ENCODE measurements at regions not wholly inside any gene's neighbourhood (a gene's known extent, or its start where the extent isn't known, plus 50 kb on each side); places are given as distances from the start of the nearest gene placed in this dataset.

GRCh38 chr17:28268610-28269313 lies 50.2 kb upstream of the TMEM97 start:
- H3K36me3 ChIP-seq (ENCODE audit: low read depth, low read length): no peaks in the 10 kb centered on the region
- no peaks in the 10 kb centered on the region for H3K79me2 ChIP-seq (ENCODE audit: low read length)
- H3K4me1 ChIP-seq (ENCODE audit: insufficient read depth, low read length): no peaks in the 10 kb centered on the region
- ChIA-PET POLR2A (ENCODE audit: unreplicated experiment) (no interaction called here), CTCF (no interaction called here)
- no peak overlapping the region for H3K4me2 ChIP-seq (ENCODE audit: low read length)
- no peaks in the 10 kb centered on the region for H4K20me1 ChIP-seq (ENCODE audit: low read length)
- no peaks in the 10 kb centered on the region for H3K27me3 ChIP-seq (ENCODE audit: low read length)
- H2AFZ ChIP-seq (ENCODE audit: low read length): no peak overlapping the region
- no TSS peak for BruUV-seq (replicated peaks)
- no peaks in the 10 kb centered on the region for H3F3A ChIP-seq (ENCODE audit: low read length, unreplicated experiment)
- intact Hi-C loops (cut with micrococcal nuclease): no loop called here
- H3K4me3 ChIP-seq (ENCODE audit: low read length): no peak overlapping the region
- no peaks in the 10 kb centered on the region for H3K9me3 ChIP-seq (ENCODE audit: low read length)
- no peaks in the 10 kb centered on the region for H3K9me2 ChIP-seq (replicated peaks; ENCODE audit: low read length)
- H3K9ac ChIP-seq (ENCODE audit: low read length): no peak overlapping the region
- TF ChIP-seq, protein P1, sequence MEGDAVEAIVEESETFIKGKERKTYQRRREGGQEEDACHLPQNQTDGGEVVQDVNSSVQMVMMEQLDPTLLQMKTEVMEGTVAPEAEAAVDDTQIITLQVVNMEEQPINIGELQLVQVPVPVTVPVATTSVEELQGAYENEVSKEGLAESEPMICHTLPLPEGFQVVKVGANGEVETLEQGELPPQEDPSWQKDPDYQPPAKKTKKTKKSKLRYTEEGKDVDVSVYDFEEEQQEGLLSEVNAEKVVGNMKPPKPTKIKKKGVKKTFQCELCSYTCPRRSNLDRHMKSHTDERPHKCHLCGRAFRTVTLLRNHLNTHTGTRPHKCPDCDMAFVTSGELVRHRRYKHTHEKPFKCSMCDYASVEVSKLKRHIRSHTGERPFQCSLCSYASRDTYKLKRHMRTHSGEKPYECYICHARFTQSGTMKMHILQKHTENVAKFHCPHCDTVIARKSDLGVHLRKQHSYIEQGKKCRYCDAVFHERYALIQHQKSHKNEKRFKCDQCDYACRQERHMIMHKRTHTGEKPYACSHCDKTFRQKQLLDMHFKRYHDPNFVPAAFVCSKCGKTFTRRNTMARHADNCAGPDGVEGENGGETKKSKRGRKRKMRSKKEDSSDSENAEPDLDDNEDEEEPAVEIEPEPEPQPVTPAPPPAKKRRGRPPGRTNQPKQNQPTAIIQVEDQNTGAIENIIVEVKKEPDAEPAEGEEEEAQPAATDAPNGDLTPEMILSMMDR (conservative IDR thresholded peaks at IDR 0.05; ENCODE audit: low read depth, low read length): no peak
- no peak for TF ChIP-seq EZH2 (IDR thresholded peaks at IDR 0.05; ENCODE audit: low read length, unreplicated experiment)
- no peak for TF ChIP-seq EZH2phosphoT487 (IDR thresholded peaks at IDR 0.05; ENCODE audit: borderline replicate concordance, low read length)
- H3K27ac ChIP-seq (ENCODE audit: low read length): no peak overlapping the region
- DNase-seq (no peak), ATAC-seq (no peak)
